Type B pancreatic cell (in vitro differentiated cells): ENCODE measurements at regions not wholly inside any gene's neighbourhood (a gene's known extent, or its start where the extent isn't known, plus 50 kb on each side); places are given as distances from the start of the nearest gene placed in this dataset.

Source experiments
- DNase-seq: peaks from one replicate; pipeline ENCODE4 v3.0.0; 2021; ENCODE audit warnings: mixed read lengths; ENCODE audit not compliant: unreplicated experiment; ENCODE audit errors: extremely low spot score
- H3K27ac Mint-ChIP-seq: 2 replicates; pipeline ENCODE4 v1.8.0; 2021; ENCODE audit warnings: mild to moderate bottlenecking, mixed read lengths
- H3K27me3 Mint-ChIP-seq: 2 replicates; pipeline ENCODE4 v1.8.0; 2021; ENCODE audit warnings: mixed read lengths
- H3K36me3 Mint-ChIP-seq: 2 replicates; pipeline ENCODE4 v1.8.0; 2021; ENCODE audit warnings: mixed read lengths
- H3K4me1 Mint-ChIP-seq: one replicate; pipeline ENCODE4 v1.8.0; 2021; ENCODE audit warnings: mixed read lengths; ENCODE audit not compliant: unreplicated experiment
- H3K4me3 Mint-ChIP-seq: 2 replicates; pipeline ENCODE4 v1.8.0; 2021; ENCODE audit warnings: mild to moderate bottlenecking, mixed read lengths
- H3K9me3 Mint-ChIP-seq: 2 replicates; pipeline ENCODE4 v1.8.0; 2021; ENCODE audit warnings: mixed read lengths
- CTCF ChIP-seq: fragments of 200-600 bp; sonication (generic); conservative IDR thresholded peaks from 2 replicates; pipeline ENCODE4 v1.5.0; 2021; ENCODE audit warnings: antibody characterized with exemption, mild to moderate bottlenecking

GRCh38 chr1:118688891-118689290, 299.3 kb downstream of the TBX15 start:
- no peak overlapping the region for H3K4me3 Mint-ChIP-seq
- no peaks in the 10 kb centered on the region for H3K9me3 Mint-ChIP-seq
- H3K36me3 Mint-ChIP-seq: no peaks in the 10 kb centered on the region
- no peak overlapping the region for H3K27ac Mint-ChIP-seq
- no peak for TF ChIP-seq CTCF
- no peak for DNase-seq
- no peaks in the 10 kb centered on the region for H3K4me1 Mint-ChIP-seq
- H3K27me3 Mint-ChIP-seq: no peaks in the 10 kb centered on the region

DNA sequence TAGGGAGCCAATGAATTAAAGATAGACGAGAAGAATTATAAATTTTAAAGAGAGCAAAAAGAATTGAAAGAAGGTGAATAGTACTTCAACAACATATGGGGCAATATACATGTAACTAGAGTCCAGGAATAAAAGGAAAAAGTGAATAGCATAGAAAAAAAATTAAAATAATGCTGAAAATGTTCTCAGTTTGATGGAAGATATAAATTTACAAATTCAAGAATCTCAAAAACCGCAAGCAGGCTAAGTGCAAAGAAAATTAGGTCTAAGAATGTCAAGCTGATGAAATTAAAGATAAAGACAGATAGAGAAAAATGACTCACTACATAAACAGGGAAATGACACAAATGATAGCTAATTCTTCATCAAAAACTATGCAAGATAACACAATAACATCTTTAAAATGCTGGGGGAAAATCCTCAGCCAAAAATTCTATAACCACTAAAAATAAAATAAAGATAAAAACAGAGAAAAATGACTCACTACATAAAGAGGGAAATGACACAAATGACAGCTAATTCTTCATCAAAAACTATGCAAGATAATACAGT, 326.3 kb downstream of the TBX15 start:
- no peak overlapping the region for H3K4me3 Mint-ChIP-seq
- H3K36me3 Mint-ChIP-seq: no peaks in the 10 kb centered on the region
- no peaks in the 10 kb centered on the region for H3K9me3 Mint-ChIP-seq
- TF ChIP-seq CTCF: no peak
- DNase-seq: no peak
- H3K4me1 Mint-ChIP-seq: peaks cover 6% of the 10 kb centered on the region
- H3K27ac Mint-ChIP-seq: no peak overlapping the region
- H3K27me3 Mint-ChIP-seq: no peaks in the 10 kb centered on the region

DNA sequence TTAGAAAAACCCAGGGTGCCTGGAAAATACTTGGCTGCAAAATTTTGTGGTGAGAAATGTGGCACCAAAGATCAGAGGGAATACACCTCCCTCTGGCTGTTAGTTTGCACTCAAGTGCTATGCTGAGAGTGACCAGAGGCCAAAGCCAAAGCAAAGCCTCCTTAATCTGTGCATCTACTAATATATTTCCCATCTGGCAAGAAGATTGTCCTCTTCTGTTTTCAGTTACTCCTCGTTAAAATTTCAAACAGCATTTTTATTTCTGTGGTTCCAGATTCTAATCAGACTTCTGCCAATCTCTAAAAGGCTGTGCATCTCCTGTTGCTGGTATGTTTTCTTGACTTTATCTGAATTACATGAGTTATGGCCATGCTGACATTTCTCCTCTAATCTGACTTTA, 327.4 kb downstream of the TBX15 start:
- no peak for TF ChIP-seq CTCF
- H3K36me3 Mint-ChIP-seq: no peaks in the 10 kb centered on the region
- H3K27me3 Mint-ChIP-seq: no peaks in the 10 kb centered on the region
- no peak overlapping the region for H3K27ac Mint-ChIP-seq
- H3K9me3 Mint-ChIP-seq: no peaks in the 10 kb centered on the region
- H3K4me1 Mint-ChIP-seq: peaks cover 6% of the 10 kb centered on the region
- no peak for DNase-seq
- no peak overlapping the region for H3K4me3 Mint-ChIP-seq

GRCh38 chr1:118659646-118660045, 328.5 kb downstream of the TBX15 start:
- H3K27ac Mint-ChIP-seq: no peak overlapping the region
- H3K4me3 Mint-ChIP-seq: no peak overlapping the region

GRCh38 chr1:118650107-118650807, 337.9 kb downstream of the TBX15 start:
- no peak for TF ChIP-seq CTCF
- peaks cover 8% of the 10 kb centered on the region for H3K27me3 Mint-ChIP-seq
- no peaks in the 10 kb centered on the region for H3K4me1 Mint-ChIP-seq
- no peak overlapping the region for H3K4me3 Mint-ChIP-seq
- no peak overlapping the region for H3K27ac Mint-ChIP-seq
- no peaks in the 10 kb centered on the region for H3K9me3 Mint-ChIP-seq
- no peak for DNase-seq
- no peaks in the 10 kb centered on the region for H3K36me3 Mint-ChIP-seq

More at GRCh38 chr1:118659646-118660045, 328.5 kb downstream of the TBX15 start:
- Mint-ChIP-seq H3K4me1 (peaks cover 6% of the 10 kb centered on the region), H3K27me3 (no peaks in the 10 kb centered on the region), H3K36me3 (no peaks in the 10 kb centered on the region), H3K9me3 (no peaks in the 10 kb centered on the region)
- TF ChIP-seq CTCF: no peak
- DNase-seq: no peak
